HG03432 (cell line): ENCODE measurements at regions not wholly inside any gene's neighbourhood (a gene's known extent, or its start where the extent isn't known, plus 50 kb on each side); places are given as distances from the start of the nearest gene placed in this dataset.

Experiments used
- ATAC-seq: cut with Tn5 transposase; IDR thresholded peaks from one replicate; pipeline ENCODE4 v1.9.1; 2021; ENCODE audit warnings: mild to moderate bottlenecking, moderate library complexity; ENCODE audit not compliant: unreplicated experiment

DNA sequence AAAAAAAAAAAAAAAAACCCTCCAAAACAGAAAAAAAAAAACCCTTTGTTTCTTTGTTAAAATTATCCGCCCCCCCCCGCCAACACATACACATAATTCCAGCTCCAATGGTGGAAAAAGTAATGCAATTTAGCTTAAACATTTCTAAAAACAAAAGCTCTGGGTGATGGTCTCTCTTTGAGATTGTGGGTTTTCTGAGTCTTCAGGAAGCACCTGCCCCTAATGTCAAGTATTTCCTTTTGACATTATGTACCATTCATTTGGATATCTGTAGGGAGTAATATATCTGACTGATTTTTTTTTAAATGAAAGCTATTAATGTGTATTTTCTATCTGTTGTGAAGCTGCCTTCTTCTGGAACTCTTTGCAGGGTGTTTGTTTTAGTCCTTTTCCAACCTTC is 389.7 kb downstream of the TAF11L14 start:
- ATAC-seq = no peak

GRCh38 chr5:18024542-18024941 is 390.3 kb downstream of the TAF11L14 start:
- ATAC-seq = no peak

DNA sequence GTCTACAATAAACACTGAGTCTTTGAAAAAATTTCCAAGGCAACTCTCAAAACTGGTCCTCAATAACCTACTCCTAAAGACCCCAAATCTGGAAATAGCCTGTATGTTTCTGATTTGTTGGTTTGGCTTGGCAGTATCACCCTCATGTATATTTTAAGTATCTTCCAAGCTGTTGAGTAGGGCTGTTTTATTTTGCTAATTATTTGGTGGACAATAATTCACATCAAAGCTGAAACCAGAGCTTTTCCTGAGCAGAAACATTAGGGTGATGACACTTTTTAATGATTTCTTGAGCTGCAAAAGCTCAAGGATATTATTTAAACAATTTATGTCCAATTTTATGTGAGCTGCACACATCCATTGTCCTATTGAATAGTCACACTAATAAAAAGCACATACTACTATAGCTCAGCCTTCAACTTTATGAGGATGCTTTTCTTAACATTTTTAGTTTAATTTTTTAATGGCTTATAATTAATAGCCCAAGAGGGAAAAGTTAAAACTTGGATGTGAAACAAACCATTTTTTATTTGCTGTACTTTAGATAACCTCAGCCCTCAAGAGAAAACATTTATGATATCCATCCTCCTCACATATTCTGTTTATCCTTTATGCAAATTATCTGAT is 393.1 kb downstream of the TAF11L14 start:
- no peak for ATAC-seq

GRCh38 chr5:18028036-18028435 is 393.8 kb downstream of the TAF11L14 start:
- ATAC-seq = no peak

DNA sequence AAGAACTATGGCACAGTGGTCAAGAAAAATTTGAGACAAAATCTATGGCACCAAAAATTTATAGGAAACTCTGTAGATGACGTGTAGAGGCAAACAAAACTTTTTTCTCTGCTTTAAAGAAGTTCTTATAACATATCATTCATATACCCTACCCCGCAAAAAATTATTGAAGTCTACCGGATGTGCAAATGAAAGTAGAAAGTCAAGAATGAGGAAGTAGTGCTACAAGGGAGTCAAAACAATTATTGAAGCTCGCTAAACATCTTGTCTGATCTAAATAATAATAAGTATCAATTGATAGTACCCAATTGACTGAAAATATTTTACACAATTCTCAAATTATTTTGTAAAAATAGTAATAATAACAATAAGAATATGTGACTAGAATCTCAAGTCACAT is 398.5 kb downstream of the TAF11L14 start:
- ATAC-seq = no peak

- no peak for ATAC-seq
These were observed 402.3 kb downstream of the TAF11L14 start for GRCh38 chr5:18036531-18036930.

DNA sequence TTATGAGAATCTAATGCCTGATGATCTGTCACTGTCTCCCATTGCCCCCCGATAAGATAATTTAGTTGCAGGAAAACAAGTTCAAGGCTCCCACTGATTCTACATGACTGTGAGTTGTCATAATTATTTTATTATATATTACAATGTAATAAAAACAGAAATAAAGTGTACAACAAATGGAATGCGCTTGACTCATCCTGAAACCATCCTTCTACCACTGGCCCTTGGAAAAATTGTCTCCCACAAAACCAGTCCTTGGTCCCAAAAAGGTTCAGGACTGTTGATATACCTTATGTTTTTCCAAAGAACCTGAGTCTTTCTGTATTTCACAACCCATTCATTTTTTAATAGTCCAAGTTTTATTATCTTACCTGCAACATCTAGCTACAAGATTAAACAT is 403.5 kb downstream of the TAF11L14 start:
- no peak for ATAC-seq

- no peak for ATAC-seq
These were observed 409.1 kb downstream of the TAF11L14 start for GRCh38 chr5:18043344-18043743.

DNA sequence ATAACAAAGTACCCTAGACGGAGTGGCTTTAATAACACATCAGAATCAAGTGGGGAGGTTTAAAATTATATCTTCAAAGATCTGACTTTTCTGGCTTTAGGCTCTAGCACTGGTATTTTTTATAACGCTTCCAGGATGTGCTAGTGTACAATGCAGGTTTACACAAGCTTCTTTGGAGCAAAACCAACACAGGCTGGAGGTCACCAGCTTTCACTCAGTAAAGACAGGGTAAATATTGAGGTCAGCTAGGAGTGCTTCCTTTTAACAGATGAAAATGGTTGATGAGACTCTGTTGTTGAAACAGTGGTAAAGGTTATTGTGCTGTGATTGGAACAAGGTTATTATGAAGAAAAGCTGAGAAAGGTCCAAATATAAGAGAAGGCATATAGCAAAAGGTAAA is 414.2 kb downstream of the TAF11L14 start:
- ATAC-seq = no peak

DNA sequence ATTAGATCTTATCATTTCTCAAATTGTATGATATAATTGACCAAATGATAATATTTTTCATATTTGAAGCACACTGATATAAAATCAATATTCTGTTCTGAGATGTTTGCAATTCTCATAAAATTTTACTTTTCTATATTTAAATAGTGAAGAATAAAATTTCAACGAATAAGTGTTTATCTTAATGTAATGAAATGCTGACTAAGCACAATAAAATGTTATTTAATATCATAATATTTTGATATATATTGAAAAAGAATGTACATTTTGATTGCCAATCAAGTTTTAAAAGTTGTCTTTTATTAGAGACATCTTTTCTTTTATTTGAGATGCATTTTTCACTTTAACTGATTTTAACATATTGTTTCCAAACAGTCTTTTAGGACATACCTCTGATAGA is 416.1 kb downstream of the TAF11L14 start:
- no peak for ATAC-seq

DNA sequence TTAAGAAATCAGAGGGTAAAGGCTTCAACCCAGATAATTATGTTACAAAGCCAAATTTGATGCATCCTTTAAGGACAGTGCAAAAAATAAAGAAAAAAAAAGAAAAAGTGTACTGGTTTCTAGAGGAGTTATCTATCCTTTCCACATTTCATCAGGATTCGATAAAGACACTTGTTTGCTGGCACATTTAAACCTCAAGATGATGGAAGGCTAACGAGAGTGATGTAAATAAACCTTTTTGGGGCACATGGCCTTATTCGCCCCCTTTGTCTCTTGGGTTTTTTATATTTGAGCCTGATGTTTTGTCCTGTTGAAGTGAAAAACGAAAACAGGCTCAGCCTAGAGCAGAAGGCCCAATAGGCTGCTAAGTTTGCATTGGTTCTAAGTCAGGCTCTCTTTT is 416.5 kb downstream of the TAF11L14 start:
- ATAC-seq = no peak

- ATAC-seq = no peak
These were observed 417.7 kb downstream of the TAF11L14 start for GRCh38 chr5:18051953-18052352.

DNA sequence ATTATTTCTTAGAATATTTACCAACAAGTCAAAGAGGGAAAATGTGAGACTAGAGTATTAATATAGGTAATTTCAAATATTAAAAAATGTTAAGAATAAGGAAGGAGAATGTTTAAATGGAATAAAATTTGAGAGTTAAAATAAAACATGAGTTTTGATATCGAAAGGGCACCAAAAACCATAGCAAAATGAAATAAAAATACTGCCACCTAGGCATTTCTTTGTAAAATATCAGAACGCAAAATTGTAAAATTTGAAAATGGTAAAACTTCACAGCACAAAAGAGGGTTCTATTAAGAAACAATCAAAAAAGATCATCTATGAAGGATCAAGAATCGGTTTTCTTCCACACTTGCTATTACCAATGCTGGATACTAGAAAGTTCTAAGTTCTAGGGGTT is 418.3 kb downstream of the TAF11L14 start:
- ATAC-seq = no peak

- no peak for ATAC-seq
These were observed 423.5 kb downstream of the TAF11L14 start for GRCh38 chr5:18057725-18058124.

DNA sequence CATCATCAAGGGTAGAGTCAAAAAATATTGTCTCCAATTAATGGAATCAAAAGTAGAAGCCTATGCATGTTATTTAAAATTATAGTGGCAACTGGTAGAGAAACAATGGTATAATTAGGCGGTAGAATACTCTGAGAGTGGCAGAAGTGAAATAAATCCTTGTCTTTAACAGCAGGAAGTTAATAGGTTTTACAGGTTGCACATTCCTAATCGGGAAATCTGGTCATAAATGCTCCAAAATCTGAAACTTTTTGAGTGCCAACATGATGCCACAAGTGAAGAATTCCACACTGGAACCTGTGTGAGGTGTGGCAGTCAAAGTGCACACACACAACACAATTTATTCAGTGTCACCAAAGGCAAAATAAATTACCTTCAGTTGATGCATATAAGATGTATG is 433.4 kb downstream of the TAF11L14 start:
- no peak for ATAC-seq

GRCh38 chr5:18068826-18069225 is 434.6 kb downstream of the TAF11L14 start:
- no peak for ATAC-seq

GRCh38 chr5:18069790-18070189 is 435.5 kb downstream of the TAF11L14 start:
- ATAC-seq = no peak

GRCh38 chr5:18072600-18072999 is 438.3 kb downstream of the TAF11L14 start:
- ATAC-seq = no peak

- ATAC-seq = no peak
These were observed 440.7 kb downstream of the TAF11L14 start for GRCh38 chr5:18074961-18075360.

GRCh38 chr5:18078157-18078556 is 443.9 kb downstream of the TAF11L14 start:
- no peak for ATAC-seq

- ATAC-seq = no peak
These were observed 445.6 kb downstream of the TAF11L14 start for GRCh38 chr5:18079831-18080230.

DNA sequence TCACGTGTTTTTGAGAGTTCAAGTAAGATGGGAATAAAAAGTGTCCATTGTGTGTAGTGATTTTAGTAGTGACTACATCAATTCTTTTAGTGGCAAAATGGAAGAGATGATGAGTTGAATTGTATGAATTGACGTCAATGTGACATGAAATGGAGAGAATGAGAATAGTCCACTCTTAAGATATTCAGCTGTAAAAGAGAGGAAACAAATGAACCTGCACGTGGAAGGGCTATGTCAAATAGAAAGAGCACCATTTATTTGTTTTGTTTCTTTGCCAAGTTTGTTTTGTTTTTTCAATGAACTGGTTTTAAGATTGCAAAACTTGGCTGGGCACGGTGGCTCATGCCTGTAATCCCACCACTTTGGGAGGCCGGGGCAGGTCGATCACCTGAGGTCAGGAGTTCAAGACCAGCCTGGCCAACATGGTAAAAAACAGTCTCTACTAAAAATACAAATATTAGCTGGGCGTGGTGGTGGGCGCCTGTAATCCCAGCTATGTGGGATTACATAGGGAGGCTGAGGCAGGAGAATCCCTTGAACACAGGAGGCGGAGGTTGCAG is 453.8 kb downstream of the TAF11L14 start:
- ATAC-seq = no peak

GRCh38 chr5:18090177-18090576 is 455.9 kb downstream of the TAF11L14 start:
- no peak for ATAC-seq
